Astrocyte (in vitro differentiated cells and primary cell): ENCODE measurements at regions not wholly inside any gene's neighbourhood (a gene's known extent, or its start where the extent isn't known, plus 50 kb on each side); places are given as distances from the start of the nearest gene placed in this dataset.
"Not testable (repeated sequence)": the region's sequence is repeated elsewhere in the genome, so short reads cannot be mapped to it uniquely, and the experiment has no call there.

Source experiments
- DNase-seq: peaks from one replicate; pipeline ENCODE4 v3.0.0-alpha.2; 2010; ENCODE audit warnings: low read depth
- FAIRE-seq: peaks from 2 replicates; lab custom pipeline; 2011; peaks lifted over from hg19 to GRCh38; lab: Jason Lieb, UNC
- H2AFZ ChIP-seq: 2 replicates; pipeline ENCODE4 v1.6.0; 2012; ENCODE audit warnings: low read depth, low read length, inconsistent platforms
- H3K27ac ChIP-seq: 2 replicates; pipeline ENCODE4 v1.5.1; 2011; ENCODE audit warnings: low read depth, low read length, inconsistent platforms
- H3K27me3 ChIP-seq: 2 replicates; pipeline ENCODE4 v1.6.0; 2011; ENCODE audit warnings: low read length, inconsistent platforms; ENCODE audit not compliant: insufficient read depth
- H3K36me3 ChIP-seq: 2 replicates; pipeline ENCODE4 v1.5.1; 2011; ENCODE audit warnings: low read length, inconsistent platforms; ENCODE audit not compliant: insufficient read depth
- H3K4me1 ChIP-seq: 2 replicates; pipeline ENCODE4 v1.5.1; 2011; ENCODE audit warnings: low read length, inconsistent platforms; ENCODE audit not compliant: insufficient read depth
- H3K4me2 ChIP-seq: 2 replicates; pipeline ENCODE4 v1.6.0; 2012; ENCODE audit warnings: low read length, inconsistent platforms
- H3K4me3 ChIP-seq: 2 replicates; pipeline ENCODE4 v1.5.1; 2011; ENCODE audit warnings: low read depth, mild to moderate bottlenecking, low read length, inconsistent platforms; ENCODE audit not compliant: insufficient read depth
- H3K79me2 ChIP-seq: 2 replicates; pipeline ENCODE4 v1.6.0; 2012; ENCODE audit warnings: mild to moderate bottlenecking, low read length, inconsistent platforms; ENCODE audit not compliant: insufficient read depth
- H3K9ac ChIP-seq: 2 replicates; pipeline ENCODE4 v1.6.0; 2012; ENCODE audit warnings: mild to moderate bottlenecking, low read length, inconsistent platforms
- H3K9me3 ChIP-seq: 2 replicates; pipeline ENCODE4 v1.5.1; 2012; ENCODE audit warnings: low read depth, mild to moderate bottlenecking, low read length, inconsistent platforms; ENCODE audit not compliant: insufficient read depth
- H4K20me1 ChIP-seq: 2 replicates; pipeline ENCODE4 v1.6.0; 2012; ENCODE audit warnings: low read length, inconsistent platforms; ENCODE audit not compliant: insufficient read depth
- H3K27ac Mint-ChIP-seq: one replicate; pipeline ENCODE4 v1.8.0; 2021; ENCODE audit warnings: mild to moderate bottlenecking, mixed read lengths; ENCODE audit not compliant: unreplicated experiment
- H3K27me3 Mint-ChIP-seq: one replicate; pipeline ENCODE4 v1.8.0; 2021; ENCODE audit warnings: low read depth, mixed read lengths; ENCODE audit not compliant: unreplicated experiment
- H3K36me3 Mint-ChIP-seq: one replicate; pipeline ENCODE4 v1.8.0; 2021; ENCODE audit warnings: low read depth, mixed read lengths; ENCODE audit not compliant: unreplicated experiment
- H3K4me1 Mint-ChIP-seq: one replicate; pipeline ENCODE4 v1.8.0; 2021; ENCODE audit warnings: low read depth, mixed read lengths; ENCODE audit not compliant: unreplicated experiment
- H3K4me3 Mint-ChIP-seq: one replicate; pipeline ENCODE4 v1.8.0; 2021; ENCODE audit warnings: mild to moderate bottlenecking, moderate library complexity, mixed read lengths; ENCODE audit not compliant: unreplicated experiment
- H3K9me3 Mint-ChIP-seq: one replicate; pipeline ENCODE4 v1.8.0; 2021; ENCODE audit warnings: mild to moderate bottlenecking, mixed read lengths; ENCODE audit not compliant: unreplicated experiment
- CTCF ChIP-seq: IDR thresholded peaks from 2 replicates; pipeline ENCODE4 v1.5.1; 2011; ENCODE audit warnings: low read depth, mild to moderate bottlenecking, inconsistent platforms, low read length, moderate library complexity; ENCODE audit not compliant: insufficient read depth
- EZH2 ChIP-seq: IDR thresholded peaks from 2 replicates; pipeline ENCODE4 v1.6.1; 2012; ENCODE audit warnings: mild to moderate bottlenecking, low read length, inconsistent platforms; ENCODE audit not compliant: insufficient read depth

GRCh38 chr18:5830902-5831301 is 64.4 kb downstream of the TMEM200C start:
- not testable (repeated sequence) for DNase-seq, H3K36me3 Mint-ChIP-seq, H3K9me3 Mint-ChIP-seq, H3K9ac ChIP-seq, H3K27me3 ChIP-seq, H3K36me3 ChIP-seq, H4K20me1 ChIP-seq, H3K4me3 Mint-ChIP-seq, H3K79me2 ChIP-seq, H3K27ac ChIP-seq, H3K4me1 ChIP-seq, H3K9me3 ChIP-seq, H3K4me3 ChIP-seq, H2AFZ ChIP-seq, H3K27ac Mint-ChIP-seq, H3K4me2 ChIP-seq, H3K4me1 Mint-ChIP-seq, H3K27me3 Mint-ChIP-seq, FAIRE-seq

- peaks cover 1% of the 10 kb centered on the region for H3K27me3 Mint-ChIP-seq
- no peak for FAIRE-seq
- Histone ChIP-seq H2AFZ (no peak overlapping the region), H3K36me3 (no peaks in the 10 kb centered on the region), H3K27me3 (no peaks in the 10 kb centered on the region), H3K4me1 (no peaks in the 10 kb centered on the region), H4K20me1 (no peaks in the 10 kb centered on the region), H3K4me3 (no peak overlapping the region), H3K27ac (no peak overlapping the region), H3K4me2 (no peak overlapping the region), H3K9ac (no peak overlapping the region), H3K79me2 (no peaks in the 10 kb centered on the region), H3K9me3 (no peaks in the 10 kb centered on the region)
- no peak overlapping the region for H3K4me3 Mint-ChIP-seq
- TF ChIP-seq CTCF, result no peak
- TF ChIP-seq EZH2, result no peak
- no peaks in the 10 kb centered on the region for H3K36me3 Mint-ChIP-seq
- no peak for DNase-seq
- H3K4me1 Mint-ChIP-seq, result no peaks in the 10 kb centered on the region
- no peaks in the 10 kb centered on the region for H3K9me3 Mint-ChIP-seq
- no peak overlapping the region for H3K27ac Mint-ChIP-seq
These were observed 66.4 kb downstream of the TMEM200C start for GRCh38 chr18:5828913-5829312.

- no peaks in the 10 kb centered on the region for H3K36me3 Mint-ChIP-seq
- Histone ChIP-seq H3K4me1 (no peaks in the 10 kb centered on the region), H3K79me2 (no peaks in the 10 kb centered on the region), H2AFZ (no peak overlapping the region), H4K20me1 (no peaks in the 10 kb centered on the region), H3K27ac (no peak overlapping the region), H3K9ac (no peak overlapping the region), H3K4me3 (no peak overlapping the region), H3K9me3 (no peaks in the 10 kb centered on the region), H3K4me2 (no peak overlapping the region), H3K36me3 (no peaks in the 10 kb centered on the region), H3K27me3 (no peaks in the 10 kb centered on the region)
- DNase-seq (no peak), FAIRE-seq (no peak)
- no peaks in the 10 kb centered on the region for H3K27me3 Mint-ChIP-seq
- TF ChIP-seq CTCF (no peak), EZH2 (no peak)
- no peaks in the 10 kb centered on the region for H3K4me1 Mint-ChIP-seq
- no peak overlapping the region for H3K4me3 Mint-ChIP-seq
- no peaks in the 10 kb centered on the region for H3K9me3 Mint-ChIP-seq
- no peak overlapping the region for H3K27ac Mint-ChIP-seq
These were observed 69.7 kb downstream of the TMEM200C start for GRCh38 chr18:5825663-5826062.
